Sigmoid colon (tissue), 6 donors: ENCODE measurements at regions not wholly inside any gene's neighbourhood (a gene's known extent, or its start where the extent isn't known, plus 50 kb on each side); places are given as distances from the start of the nearest gene placed in this dataset.

Experiments used
- DNase-seq: peaks from one replicate; pipeline ENCODE4 v3.0.0-alpha.2; 2019
- H3K27ac ChIP-seq, 4 donors: fragments of 200-600 bp; sonication (generic); one replicate each; pipeline ENCODE4 v1.5.1; 2016 to 2019; ENCODE audit warnings: mild to moderate bottlenecking in 1 of 4
- H3K27me3 ChIP-seq, 3 donors: fragments of 200-600 bp; sonication (generic); one replicate each; pipeline ENCODE4 v1.5.1; 2019; ENCODE audit warnings: mild to moderate bottlenecking in 1 of 3
- H3K36me3 ChIP-seq, 4 donors: fragments of 200-600 bp; sonication (generic); one replicate each; pipeline ENCODE4 v1.5.1; 2016 to 2019
- H3K4me1 ChIP-seq, 4 donors: fragments of 200-600 bp; sonication (generic); one replicate each; pipeline ENCODE4 v1.5.1; 2017 to 2019
- H3K4me3 ChIP-seq, 4 donors: fragments of 200-600 bp; sonication (generic); one replicate each; pipeline ENCODE4 v1.5.1; 2017 to 2019; ENCODE audit warnings: mild to moderate bottlenecking in 2 of 4, moderate library complexity in 1 of 4
- H3K9me3 ChIP-seq, 4 donors: fragments of 200-600 bp in 3 of 4; sonication (generic) in 3 of 4; one replicate each; pipeline versions ENCODE4 v1.5.1 to v1.6.1; 2013 to 2019
- EP300 ChIP-seq, 4 donors: sonication (generic); formaldehyde crosslinking; IDR thresholded peaks; one replicate each; pipeline ENCODE4 v1.6.1; 2017; ENCODE audit warnings: antibody characterized with exemption in 4 of 4
- POLR2A ChIP-seq, 2 donors: fragments of 450-650 bp; IDR thresholded peaks; one replicate each; pipeline ENCODE4 v1.6.1; 2016; ENCODE audit warnings: antibody characterized with exemption in 2 of 2, mild to moderate bottlenecking in 2 of 2, moderate library complexity in 2 of 2
- POLR2AphosphoS5 ChIP-seq, 4 donors: sonication (generic); formaldehyde crosslinking; IDR thresholded peaks; one replicate each; pipeline ENCODE4 v1.6.1; 2017; ENCODE audit warnings: antibody characterized with exemption in 4 of 4
- WGBS, 2 donors: extraction: QIAGEN DNeasy Blood & Tissue Kit; methylation state at CpG; one replicate each; pipeline ENCODE4 v1.1.7; 2013; 5-methylcytosine and 5-hydroxymethylcytosine counted together
- intact Hi-C: fragments of 100-400 bp; cut with DNase I; formaldehyde crosslinking; loops from one replicate; pipeline ENCODE4 v1.15.1; 2023
- TF ChIP-seq, protein P1 (sequence below), 4 experiments: fragments of 450-650 bp in 3 of 4; fragments of 200-600 bp in 1 of 4; IDR thresholded peaks; one replicate each; pipeline ENCODE4 v1.5.1; 2016 to 2019; ENCODE audit warnings: antibody characterized with exemption in 4 of 4, mild to moderate bottlenecking in 3 of 4, moderate library complexity in 2 of 4
- donor health status: healthy with polysubstance abuse.
- donor health status: healthy.

DNA sequence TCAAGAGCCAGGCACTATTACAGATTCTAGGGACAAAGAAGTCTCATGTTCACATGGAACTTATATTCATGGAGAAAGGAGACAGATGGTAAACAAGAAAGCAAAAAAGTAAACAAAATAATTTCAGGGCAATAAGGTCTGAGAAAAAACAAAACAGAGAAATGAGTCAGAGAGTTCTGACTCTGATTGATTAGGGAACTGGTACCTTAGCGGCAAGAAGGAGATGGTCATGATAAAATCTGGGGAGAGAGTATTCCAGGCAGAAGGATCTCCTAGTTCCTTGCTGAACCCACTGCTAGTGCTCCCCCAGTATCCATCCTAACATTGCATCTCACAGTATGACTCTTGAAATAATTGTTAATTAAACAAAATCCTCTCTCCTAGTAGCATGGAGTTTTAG lies 161.8 kb upstream of the KLF7 start:
- Histone ChIP-seq H3K9me3 (no peaks in the 10 kb centered on the region), H3K4me1 (peaks cover 0 to 6% (median 6%) of the 10 kb centered on the region in 4 donors), H3K36me3 (no peaks in the 10 kb centered on the region), H3K27me3 (no peaks in the 10 kb centered on the region), H3K27ac (no peak overlapping the region), H3K4me3 (no peak overlapping the region)
- DNase-seq, result no peak
- TF ChIP-seq EP300 (IDR thresholded peaks at IDR 0.05) (no peak), POLR2A (IDR thresholded peaks at IDR 0.05) (no peak), POLR2AphosphoS5 (IDR thresholded peaks at IDR 0.05) (no peak)
- TF ChIP-seq, protein P1, sequence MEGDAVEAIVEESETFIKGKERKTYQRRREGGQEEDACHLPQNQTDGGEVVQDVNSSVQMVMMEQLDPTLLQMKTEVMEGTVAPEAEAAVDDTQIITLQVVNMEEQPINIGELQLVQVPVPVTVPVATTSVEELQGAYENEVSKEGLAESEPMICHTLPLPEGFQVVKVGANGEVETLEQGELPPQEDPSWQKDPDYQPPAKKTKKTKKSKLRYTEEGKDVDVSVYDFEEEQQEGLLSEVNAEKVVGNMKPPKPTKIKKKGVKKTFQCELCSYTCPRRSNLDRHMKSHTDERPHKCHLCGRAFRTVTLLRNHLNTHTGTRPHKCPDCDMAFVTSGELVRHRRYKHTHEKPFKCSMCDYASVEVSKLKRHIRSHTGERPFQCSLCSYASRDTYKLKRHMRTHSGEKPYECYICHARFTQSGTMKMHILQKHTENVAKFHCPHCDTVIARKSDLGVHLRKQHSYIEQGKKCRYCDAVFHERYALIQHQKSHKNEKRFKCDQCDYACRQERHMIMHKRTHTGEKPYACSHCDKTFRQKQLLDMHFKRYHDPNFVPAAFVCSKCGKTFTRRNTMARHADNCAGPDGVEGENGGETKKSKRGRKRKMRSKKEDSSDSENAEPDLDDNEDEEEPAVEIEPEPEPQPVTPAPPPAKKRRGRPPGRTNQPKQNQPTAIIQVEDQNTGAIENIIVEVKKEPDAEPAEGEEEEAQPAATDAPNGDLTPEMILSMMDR (IDR thresholded peaks at IDR 0.05), result no peak
- 78 to 80% methylated on average over 1 of the region's 1 CpG for WGBS, 2 donors
- intact Hi-C loops, result no loop called here

- H3K27me3 ChIP-seq, result no peaks in the 10 kb centered on the region
- no peak overlapping the region for H3K4me3 ChIP-seq
- H3K9me3 ChIP-seq, result no peaks in the 10 kb centered on the region
- H3K36me3 ChIP-seq, result no peaks in the 10 kb centered on the region
- no peak for DNase-seq
- intact Hi-C loops, result no loop called here
- WGBS, 2 donors, result 10 to 41% methylated on average over 1 of the region's 1 CpG
- H3K27ac ChIP-seq, result no peak overlapping the region
- no peak for TF ChIP-seq POLR2A (IDR thresholded peaks at IDR 0.05)
- TF ChIP-seq EP300 (IDR thresholded peaks at IDR 0.05), result no peak
- TF ChIP-seq POLR2AphosphoS5 (IDR thresholded peaks at IDR 0.05), result no peak
- TF ChIP-seq, protein P1 (IDR thresholded peaks at IDR 0.05), result no peak
- H3K4me1 ChIP-seq, result peaks cover 0 to 7% (median 6%) of the 10 kb centered on the region in 4 donors
Observed at GRCh38 chr2:207328944-207329386, 163.2 kb upstream of the KLF7 start.

GRCh38 chr2:207330912-207331311 lies 165.2 kb upstream of the KLF7 start:
- no peak overlapping the region for H3K4me3 ChIP-seq
- no peaks in the 10 kb centered on the region for H3K27me3 ChIP-seq
- DNase-seq, result no peak
- TF ChIP-seq, protein P1 (IDR thresholded peaks at IDR 0.05), result no peak
- TF ChIP-seq POLR2AphosphoS5 (IDR thresholded peaks at IDR 0.05), result peak in 1 of 4 donors; percentile 59
- H3K9me3 ChIP-seq, result no peaks in the 10 kb centered on the region
- 77 to 82% methylated on average over 7 of the region's 7 CpGs for WGBS, 2 donors
- H3K36me3 ChIP-seq, result no peaks in the 10 kb centered on the region
- H3K4me1 ChIP-seq, result peaks cover 0 to 25% (median 19%) of the 10 kb centered on the region in 4 donors
- peak overlapping the region in 2 of 4 donors; percentile 23 to 47 for H3K27ac ChIP-seq
- intact Hi-C loops, result loop anchor here (10.0 kb wide), 1 partner anchor 346 kb away; no protein-coding TSS in a partner anchor

GRCh38 chr2:207331674-207332073 lies 165.9 kb upstream of the KLF7 start:
- intact Hi-C loops, result loop anchor here (10.0 kb wide), 1 partner anchor 347 kb away; no protein-coding TSS in a partner anchor
- WGBS, 2 donors, result 92 to 94% methylated on average over 6 of the region's 6 CpGs
- H3K36me3 ChIP-seq, result no peaks in the 10 kb centered on the region
- no peaks in the 10 kb centered on the region for H3K27me3 ChIP-seq
- H3K4me3 ChIP-seq, result no peak overlapping the region
- H3K9me3 ChIP-seq, result no peaks in the 10 kb centered on the region
- TF ChIP-seq POLR2AphosphoS5 (IDR thresholded peaks at IDR 0.05) (no peak), EP300 (IDR thresholded peaks at IDR 0.05) (no peak), POLR2A (IDR thresholded peaks at IDR 0.05) (no peak)
- TF ChIP-seq, protein P1 (IDR thresholded peaks at IDR 0.05), result no peak
- no peak for DNase-seq
- H3K27ac ChIP-seq, result no peak overlapping the region
- peaks cover 0 to 25% (median 19%) of the 10 kb centered on the region in 4 donors for H3K4me1 ChIP-seq
